HL-60 (cell line): ENCODE measurements at regions not wholly inside any gene's neighbourhood (a gene's known extent, or its start where the extent isn't known, plus 50 kb on each side); places are given as distances from the start of the nearest gene placed in this dataset.

Experiments used
- DNase-seq, 2 experiments: peaks; one replicate each; pipeline ENCODE4 v3.0.0-alpha.2; 2010 to 2020; ENCODE audit warnings: low read depth in 1 of 2, low spot score in 1 of 2
- H3K27ac ChIP-seq: fragments of 250-450 bp; sonication (Bioruptor Pico); replicated peaks from 2 replicates; pipeline ENCODE4 v1.5.1; 2020; ENCODE audit warnings: mild to moderate bottlenecking, moderate library complexity
- H3K27me3 ChIP-seq: fragments of 250-450 bp; sonication (Bioruptor Pico); 2 replicates; pipeline ENCODE4 v1.5.1; 2021; ENCODE audit warnings: mild to moderate bottlenecking, moderate library complexity; ENCODE audit not compliant: insufficient read depth, poor library complexity, severe bottlenecking
- H3K4me3 ChIP-seq: replicated peaks from 2 replicates; pipeline ENCODE4 v1.5.1; 2011; ENCODE audit warnings: mild to moderate bottlenecking, control low read depth, low read length; ENCODE audit not compliant: insufficient read depth
- CTCF ChIP-seq: IDR thresholded peaks from one replicate; pipeline ENCODE4 v1.5.1; 2011; ENCODE audit warnings: low read length, control low read depth, inconsistent platforms; ENCODE audit not compliant: insufficient read depth
- GABPA ChIP-seq: IDR thresholded peaks from 2 replicates; pipeline ENCODE4 v1.6.1; 2012; ENCODE audit warnings: low read depth
- POLR2AphosphoS5 ChIP-seq: IDR thresholded peaks from 2 replicates; pipeline ENCODE4 v1.6.1; 2012; ENCODE audit warnings: low read depth
- REST ChIP-seq: IDR thresholded peaks from 2 replicates; pipeline ENCODE4 v1.6.1; 2012; ENCODE audit warnings: low read depth; ENCODE audit not compliant: insufficient replicate concordance
- SPI1 ChIP-seq: IDR thresholded peaks from 2 replicates; pipeline ENCODE4 v1.6.1; 2012; ENCODE audit warnings: low read depth, mild to moderate bottlenecking, borderline replicate concordance

GRCh38 chr6:18707714-18708439, 320.7 kb downstream of the RNF144B start:
- Histone ChIP-seq H3K27me3 (no peaks in the 10 kb centered on the region), H3K4me3 (no peak overlapping the region), H3K27ac (no peak overlapping the region)
- TF ChIP-seq SPI1 (no peak), POLR2AphosphoS5 (no peak), REST (no peak), GABPA (no peak), CTCF (no peak)
- DNase-seq = no peak

GRCh38 chr6:18712595-18712994, 325.4 kb downstream of the RNF144B start:
- H3K27ac ChIP-seq = no peak overlapping the region
- TF ChIP-seq GABPA = no peak
- no peak for TF ChIP-seq SPI1
- TF ChIP-seq POLR2AphosphoS5 = no peak
- no peak for TF ChIP-seq REST
- TF ChIP-seq CTCF = no peak
- no peak for DNase-seq

GRCh38 chr6:18720075-18720474, 332.9 kb downstream of the RNF144B start:
- no peak overlapping the region for H3K27ac ChIP-seq
- no peaks in the 10 kb centered on the region for H3K27me3 ChIP-seq
- DNase-seq = no peak
- TF ChIP-seq REST = no peak
- TF ChIP-seq GABPA = no peak
- no peak overlapping the region for H3K4me3 ChIP-seq

More at GRCh38 chr6:18712595-18712994, 325.4 kb downstream of the RNF144B start:
- Histone ChIP-seq H3K27me3 (no peaks in the 10 kb centered on the region), H3K4me3 (no peak overlapping the region)
